GM19397 (cell line): ENCODE measurements at regions not wholly inside any gene's neighbourhood (a gene's known extent, or its start where the extent isn't known, plus 50 kb on each side); places are given as distances from the start of the nearest gene placed in this dataset.
"Not testable (repeated sequence)": the region's sequence is repeated elsewhere in the genome, so short reads cannot be mapped to it uniquely, and the experiment has no call there.

Experiments
- ATAC-seq: cut with Tn5 transposase; IDR thresholded peaks from one replicate; pipeline ENCODE4 v1.9.1; 2021; ENCODE audit warnings: mild to moderate bottlenecking, moderate library complexity; ENCODE audit not compliant: unreplicated experiment

DNA sequence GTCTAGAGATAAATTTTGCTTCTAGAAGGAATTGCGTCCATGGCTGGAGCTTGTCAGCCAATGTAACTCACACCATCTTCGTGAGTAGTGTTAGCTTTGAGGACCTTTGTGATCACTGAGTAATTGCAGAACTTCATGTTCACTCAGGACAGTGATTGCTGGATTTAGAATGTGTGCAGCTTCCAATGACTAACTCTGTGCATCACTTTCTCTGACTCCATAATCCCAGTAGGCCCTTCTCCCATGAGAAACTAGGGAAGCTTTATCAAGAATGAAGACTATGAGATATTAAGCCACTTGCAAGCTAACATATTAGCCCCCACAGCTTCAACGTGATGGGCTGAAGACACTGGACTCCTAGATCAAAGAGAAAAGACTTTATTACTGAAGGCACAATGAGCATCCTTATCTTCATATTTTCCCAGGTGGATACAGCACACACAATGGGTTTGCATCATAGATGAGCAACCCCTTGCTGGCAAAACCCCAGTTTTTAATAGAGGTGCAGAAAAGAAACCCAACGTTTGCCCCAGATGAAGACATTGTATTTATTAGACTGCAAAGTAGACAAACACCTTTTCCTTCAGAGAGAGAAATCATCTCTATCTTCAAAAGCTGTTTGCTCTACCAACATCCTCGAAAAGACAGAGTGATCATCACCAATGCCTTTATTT is 561.0 kb downstream of the LTN1 start:
- no peak for ATAC-seq

DNA sequence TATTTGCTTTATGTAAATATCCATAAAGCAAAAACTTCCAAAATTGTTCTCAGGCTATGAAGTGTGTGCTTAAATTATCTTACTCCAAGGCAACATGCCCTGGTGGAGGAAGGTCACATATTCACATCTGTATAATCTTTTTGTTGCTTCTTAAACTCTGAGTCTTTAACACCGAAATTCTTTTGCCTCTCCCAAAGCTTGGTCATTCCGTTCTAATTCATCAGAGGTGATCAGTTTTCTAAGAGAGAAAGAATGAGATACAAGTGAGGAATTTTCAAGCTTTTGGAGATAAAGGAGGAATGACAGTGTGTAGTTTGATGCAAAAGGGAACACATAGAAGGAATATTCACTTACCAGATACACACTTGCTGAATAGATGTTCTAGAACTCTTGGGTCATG is 561.7 kb downstream of the LTN1 start:
- ATAC-seq: no peak

DNA sequence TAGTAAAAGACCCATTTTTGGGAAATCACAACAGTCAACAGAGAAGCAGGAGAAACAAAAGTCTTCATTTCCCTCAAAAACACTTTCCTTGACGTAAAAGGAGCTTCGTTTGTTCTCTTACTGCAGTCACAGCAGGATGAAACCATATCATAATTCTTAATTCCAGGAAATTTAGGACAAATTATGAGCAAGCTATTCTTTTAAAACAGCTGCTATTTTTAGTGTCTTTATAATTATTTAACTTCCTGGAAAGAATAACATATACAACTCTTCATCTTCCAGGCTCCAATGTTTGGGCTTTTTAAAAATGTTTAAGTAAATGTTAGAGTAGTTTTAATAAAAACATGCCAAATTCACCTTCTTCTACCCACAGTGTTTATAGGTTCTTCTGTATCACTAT is 563.5 kb downstream of the LTN1 start:
- ATAC-seq: no peak

DNA sequence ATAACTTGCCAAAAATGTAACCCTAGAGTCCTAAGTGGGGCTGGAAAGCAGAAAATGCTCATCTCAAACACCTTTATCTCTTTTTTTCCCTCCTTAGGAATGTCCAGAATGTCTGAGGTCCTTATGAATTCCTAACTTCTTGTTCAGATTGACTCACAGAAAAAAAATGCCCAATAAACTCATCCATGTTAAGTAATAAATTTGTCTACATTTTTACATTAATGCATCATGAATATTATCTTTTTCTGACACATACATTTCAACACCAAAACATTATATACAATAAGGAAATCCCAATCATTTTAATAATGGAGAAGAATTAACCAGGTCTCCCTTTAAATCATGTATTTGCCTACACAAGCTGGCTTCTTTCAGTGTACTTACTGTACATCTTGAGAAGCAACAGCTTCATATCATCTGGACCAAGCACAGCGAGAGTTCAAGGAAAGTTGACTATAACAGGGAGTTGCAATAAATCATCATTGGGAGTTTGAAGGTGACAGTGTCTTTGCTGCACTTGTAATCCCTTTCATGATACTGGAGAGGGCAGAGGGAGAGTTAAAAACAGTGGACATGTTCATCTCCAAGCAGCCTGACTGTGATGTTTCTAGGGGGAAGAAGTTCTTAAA is 565.2 kb downstream of the LTN1 start:
- ATAC-seq: no peak

DNA sequence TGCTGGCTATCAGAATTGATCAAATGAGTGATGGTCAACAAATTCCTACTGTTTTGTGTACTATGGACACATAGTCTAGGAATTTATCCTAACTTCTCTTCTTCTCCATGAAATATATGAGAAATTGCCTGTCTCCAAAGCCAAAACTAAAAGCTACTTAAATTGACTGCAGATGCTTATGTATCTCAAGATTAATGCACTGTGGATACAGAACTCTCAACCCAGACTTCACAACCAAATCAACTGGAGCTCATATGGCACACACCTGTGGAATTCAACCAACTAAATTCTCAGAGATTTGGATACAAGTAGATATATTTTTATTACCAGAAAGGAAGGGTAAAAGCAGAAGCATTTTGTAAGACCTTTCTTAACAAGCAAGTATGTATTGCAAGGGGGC is 566.1 kb downstream of the LTN1 start:
- no peak for ATAC-seq

DNA sequence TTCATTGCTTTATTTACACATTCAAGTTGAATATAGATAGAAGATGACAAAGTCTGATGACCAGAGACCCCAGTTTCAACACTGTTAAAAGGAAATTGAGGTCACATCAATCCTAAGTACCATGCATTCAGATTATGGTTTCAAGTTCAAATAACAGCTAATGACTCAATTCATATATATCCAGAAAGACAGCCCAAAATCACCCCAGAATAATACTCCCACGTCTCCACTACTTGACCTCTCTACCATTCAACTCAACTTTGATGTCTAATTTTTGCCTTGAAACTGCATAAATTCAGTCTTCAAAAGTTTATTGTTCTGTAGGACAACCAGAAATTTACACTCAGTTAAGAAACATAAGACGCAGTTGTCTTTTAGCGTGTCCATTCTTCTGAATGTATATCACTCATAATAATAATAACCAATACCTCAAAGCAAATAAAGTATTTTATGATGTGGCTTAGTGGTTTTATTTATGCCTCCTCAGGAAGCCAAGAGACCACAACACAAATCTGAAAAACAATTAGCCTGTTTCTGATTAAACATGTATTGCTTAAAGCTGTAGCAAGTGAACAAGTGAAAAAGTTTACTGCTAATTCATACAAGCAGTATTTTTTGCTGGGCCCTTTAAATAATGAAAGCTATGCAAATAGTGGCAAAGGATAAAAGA is 569.0 kb downstream of the LTN1 start:
- ATAC-seq: no peak

DNA sequence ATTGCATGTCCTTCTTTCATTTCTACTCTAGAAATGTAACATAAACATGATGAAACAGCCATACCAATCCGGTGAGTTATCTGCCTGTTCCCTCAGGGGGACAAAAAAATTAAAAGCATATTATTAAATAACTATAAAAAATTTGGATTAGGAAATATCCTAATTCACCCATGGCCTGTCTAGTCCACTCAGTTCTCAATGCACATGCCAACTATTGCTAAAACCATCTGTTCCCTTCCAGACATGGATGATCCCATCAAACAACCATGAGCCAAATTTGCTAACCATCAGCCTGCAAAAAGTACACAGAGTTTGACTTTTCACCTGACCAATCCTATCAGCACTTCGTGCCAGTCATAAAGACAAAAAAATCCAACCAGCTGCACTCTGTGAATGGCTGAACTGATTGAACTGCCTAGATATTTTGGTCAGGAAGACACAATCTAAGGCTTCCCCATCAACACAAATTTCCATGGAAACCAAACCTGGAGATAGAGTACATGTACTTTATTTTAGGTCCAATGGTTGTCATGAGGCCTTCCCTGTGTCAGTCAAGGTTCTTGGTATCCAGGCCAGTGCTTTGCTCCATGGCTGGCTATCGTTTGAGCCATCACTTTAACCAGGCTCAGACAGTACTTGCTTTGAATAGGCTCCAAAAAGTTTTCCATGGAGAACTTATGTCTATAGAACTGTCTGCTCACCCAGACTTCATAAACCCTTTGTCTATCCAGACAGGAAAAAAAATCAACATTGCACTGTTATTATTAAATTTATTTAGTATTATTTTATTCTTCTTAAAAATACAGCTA is 570.8 kb downstream of the LTN1 start:
- no peak for ATAC-seq

DNA sequence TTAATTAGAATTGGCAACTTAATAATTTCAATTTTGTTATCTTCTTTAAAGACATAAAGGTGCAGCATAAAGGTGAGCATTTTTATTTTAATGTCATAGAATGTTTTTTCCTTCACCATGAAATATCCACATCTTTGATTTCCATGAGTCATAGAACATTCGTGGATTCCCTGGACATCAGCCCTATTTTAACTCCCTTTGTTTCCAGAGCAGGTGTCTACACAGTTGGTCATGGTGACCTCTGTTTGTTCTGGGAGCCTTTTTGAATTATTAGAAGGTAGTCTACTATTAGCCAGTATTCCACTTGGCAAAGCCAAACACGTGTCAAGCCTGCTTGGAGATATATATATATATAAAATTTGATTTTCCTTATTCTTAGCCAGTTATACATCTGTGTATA is 572.9 kb downstream of the LTN1 start:
- ATAC-seq: no peak

DNA sequence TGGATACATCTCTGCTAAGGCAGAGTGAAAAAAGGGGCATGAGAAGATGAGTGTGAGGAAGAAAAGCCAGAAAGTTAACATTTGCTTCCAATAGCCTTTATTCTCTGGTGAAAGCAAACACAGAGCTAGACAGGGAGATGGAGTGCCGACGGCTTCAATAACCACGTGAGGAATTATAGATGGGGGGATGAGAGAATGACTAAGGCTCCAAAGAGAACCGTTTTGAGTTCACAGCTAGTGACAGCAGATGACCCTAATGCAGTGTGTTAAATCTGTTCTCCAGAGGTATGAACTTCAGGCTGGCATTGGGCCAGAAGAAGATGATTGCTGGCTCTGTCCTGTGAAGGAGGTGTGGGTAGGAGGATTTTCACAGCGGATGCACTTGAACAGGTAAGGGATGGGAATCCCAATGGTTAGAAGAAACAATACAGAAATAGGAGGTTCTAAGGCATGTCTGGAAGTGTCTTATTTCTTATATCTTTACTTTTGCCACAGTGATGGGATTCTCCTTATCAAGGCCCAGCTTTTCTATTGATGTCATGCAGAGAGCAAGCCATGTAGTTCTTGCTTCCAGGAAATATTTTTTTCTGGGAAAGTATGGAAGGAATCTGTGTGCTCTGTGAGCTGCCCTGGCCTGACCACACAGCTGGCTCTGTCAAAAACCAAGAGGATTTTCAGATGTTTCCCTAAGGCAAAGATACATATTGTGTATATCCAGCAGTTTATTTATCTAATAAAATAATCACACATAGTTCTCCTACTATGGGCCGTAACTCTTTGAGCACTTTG is 573.8 kb downstream of the LTN1 start:
- no peak for ATAC-seq

DNA sequence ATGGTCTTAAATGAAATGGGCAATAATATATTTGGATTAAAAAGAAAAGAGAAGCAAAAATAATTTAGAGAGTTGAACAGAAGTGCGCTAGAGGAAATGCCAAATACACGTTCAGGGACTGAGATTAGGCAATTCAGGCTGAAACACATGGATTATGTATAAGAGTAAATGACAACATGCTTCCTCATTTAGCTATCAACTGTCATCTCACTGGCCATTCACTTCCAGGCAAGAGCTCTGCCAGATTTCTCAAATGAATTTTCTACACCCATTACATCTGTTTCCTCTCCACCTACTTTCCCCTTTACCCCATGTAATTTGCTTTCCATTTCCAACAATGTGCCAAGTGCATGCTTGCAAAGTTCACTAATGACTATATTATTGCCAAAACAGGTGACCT is 582.4 kb downstream of the LTN1 start:
- no peak for ATAC-seq

DNA sequence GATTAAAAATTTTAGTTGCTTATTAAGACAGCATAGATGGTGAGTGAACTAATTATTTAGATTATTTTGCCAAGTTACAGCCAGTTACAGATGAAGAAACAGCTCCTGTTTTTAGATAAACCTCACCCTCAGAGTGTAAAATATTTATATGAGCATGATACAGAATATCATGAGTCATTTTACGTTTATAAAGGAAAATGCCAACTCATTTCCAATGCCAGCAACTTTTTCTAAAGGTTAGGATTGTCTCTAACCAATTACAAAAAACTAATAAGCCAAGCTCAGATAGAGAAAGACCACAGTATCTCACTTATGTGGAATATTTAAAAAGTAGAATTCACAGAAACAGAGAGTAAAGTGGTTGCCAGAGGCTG is 590.1 kb downstream of the LTN1 start:
- no peak for ATAC-seq

DNA sequence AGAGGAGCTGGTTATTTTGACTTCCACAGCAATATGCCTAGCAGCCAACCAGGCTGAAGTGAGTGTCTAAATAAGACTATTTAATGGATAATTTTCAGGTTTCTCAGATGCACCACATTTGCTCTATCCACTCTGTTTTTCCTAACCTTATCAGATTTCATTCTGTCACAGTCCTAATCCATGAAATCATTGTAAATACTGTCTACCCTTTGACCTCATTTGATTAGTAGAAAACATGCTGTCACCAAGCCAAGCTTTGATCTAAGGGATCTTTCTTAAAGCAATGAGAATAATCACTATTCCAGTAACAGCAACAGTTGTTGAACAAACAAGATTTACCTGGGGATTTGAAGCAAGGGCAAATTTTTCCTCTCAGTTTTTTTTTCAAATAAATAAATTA is 595.6 kb downstream of the LTN1 start:
- no peak for ATAC-seq

DNA sequence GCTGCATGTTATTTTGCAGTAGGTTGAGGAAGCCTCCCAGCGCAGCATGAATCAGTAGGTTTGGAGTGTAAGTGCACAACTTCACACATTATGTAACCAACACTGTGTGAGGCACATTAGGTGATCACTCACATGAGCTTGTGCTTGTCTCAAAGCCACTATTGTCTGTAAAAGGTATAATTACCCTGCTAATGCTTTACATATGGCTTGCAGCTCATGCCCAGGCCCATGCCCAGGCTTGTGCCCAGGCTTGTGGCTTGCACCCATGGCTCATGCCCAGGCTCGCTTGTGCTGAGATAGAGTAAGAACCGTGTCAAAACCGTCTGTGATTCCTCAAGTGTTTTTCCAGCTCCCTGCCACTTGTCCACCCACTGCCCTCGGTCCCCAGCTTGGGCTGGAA is 596.3 kb downstream of the LTN1 start:
- ATAC-seq: no peak

DNA sequence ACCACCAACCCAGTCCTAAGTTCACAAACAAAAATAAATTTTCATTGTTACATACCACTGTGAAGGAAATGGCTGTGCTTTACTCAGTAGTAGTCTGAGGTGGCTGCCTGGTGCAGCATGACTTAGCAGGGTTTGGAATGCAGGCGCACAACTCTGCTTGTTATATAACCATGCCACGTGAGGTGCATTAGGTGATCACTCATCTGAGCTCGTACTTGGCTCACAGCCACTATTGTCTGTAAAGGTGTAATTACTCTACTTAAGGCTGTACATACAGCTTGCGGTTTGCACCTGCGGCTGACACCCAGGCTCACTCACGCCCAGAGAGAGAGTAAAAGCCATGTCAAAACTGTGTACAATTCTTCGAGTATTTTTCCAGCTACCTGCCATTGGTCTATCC is 599.4 kb downstream of the LTN1 start:
- no peak for ATAC-seq

DNA sequence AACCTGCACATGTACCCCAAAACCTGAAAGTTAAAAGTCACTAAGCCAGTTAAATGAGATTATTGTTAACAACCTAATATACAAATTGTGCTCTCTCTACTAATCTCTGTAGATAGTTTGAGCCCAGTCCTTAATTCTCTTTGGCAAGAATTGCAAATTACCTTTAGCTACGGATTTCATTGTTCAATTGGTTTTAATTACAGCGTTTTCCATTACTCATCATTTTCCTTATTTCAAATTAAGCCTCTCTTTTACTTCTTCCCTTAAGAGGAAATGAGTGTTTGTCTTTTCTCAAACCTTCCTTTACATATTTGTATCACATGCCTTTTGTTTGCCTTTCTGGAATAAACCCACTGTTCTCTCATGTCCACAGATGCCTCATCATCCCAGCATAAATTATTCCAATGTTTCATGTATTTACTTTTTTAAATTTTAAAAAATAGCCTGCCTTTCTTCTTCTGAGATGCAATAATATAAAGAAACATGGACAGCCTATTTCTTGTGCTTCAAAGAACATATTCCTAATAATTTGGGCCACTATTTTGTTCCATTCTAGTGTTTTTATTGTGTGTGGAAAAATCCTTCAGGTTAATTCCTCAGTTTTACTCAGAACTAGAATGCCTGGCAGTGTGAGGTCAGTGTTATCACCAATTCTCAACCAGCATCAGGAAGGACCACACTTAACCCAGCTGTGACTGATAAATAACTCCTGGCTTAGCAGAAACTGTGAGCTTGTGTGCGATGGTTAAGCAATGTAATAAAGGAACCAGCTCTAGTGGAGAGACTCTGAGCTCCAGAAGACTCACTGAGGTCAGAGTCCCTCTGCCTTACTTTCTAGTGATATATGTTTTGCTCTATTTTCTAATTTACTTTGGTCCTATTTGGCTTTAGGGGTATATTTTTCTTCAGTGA is 600.5 kb downstream of the LTN1 start:
- ATAC-seq: no peak

DNA sequence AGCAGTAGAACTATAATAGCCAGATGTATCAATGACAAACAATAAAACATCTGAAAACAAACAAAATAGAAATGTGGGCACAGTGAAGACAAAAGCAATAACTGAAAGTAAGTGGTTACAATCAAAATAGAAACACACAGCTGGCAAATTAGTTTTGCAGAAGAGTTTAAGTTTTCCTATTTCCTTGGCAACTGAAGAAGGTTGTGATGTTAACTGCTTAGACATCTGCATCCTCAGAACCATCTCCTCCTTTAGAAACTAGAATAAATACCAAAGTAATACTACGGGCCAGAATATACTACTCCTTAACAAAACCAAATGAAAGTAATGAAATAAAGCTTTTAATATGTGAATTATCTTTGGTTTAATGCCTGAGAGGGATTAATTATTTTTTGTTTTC is 605.5 kb downstream of the LTN1 start:
- ATAC-seq: no peak

DNA sequence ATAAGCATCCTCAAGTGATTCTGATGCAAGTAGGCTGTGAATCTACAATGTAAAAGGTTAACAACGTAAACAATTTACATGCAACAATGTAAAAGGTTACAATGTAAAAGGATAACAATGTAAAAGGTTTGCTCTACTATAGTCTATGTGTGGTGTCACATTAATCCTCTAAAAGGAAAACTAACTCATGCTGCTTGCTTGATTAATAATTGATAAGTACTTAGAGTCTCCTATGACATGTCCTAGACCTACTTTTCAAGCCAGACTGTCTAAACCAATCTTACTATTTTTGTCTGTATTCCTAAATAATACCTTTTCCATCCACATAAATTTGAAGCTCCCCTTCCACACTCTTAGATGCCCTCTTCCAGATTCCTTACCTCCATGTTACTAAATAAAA is 606.8 kb downstream of the LTN1 start:
- ATAC-seq: no peak

DNA sequence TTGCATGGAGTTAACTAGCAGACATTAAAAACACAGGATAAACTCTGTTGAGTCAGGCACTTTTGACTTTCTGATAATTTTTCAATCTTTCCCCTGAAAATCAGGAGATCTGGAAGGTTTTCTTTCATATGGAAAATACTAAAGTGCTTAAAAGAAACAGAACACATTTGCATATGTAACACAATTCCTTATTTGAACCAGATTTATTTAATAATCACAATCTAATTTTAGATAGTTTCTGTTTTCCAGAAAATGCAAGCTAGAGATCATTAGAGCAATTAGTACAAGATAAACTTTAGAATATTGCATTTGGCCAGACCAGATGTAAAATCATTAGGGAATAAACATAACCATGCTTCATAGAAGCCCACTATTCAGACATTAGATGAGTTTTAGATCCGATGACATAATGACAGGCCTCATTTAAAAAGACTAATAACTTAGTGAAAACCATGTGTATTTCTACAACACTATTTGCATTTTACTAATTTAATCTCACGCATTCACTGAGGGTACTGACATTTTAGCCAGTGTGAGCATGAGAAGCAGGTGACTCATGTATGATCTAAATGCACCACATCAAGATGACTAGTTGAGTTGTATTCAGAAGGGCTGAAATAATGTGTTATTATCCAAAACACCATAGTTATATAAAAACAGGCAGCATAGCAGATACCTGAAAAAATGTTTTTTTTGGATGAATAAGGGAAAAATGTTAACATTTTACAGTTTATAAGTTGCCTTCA is 611.5 kb downstream of the LTN1 start:
- ATAC-seq: not testable (repeated sequence)

DNA sequence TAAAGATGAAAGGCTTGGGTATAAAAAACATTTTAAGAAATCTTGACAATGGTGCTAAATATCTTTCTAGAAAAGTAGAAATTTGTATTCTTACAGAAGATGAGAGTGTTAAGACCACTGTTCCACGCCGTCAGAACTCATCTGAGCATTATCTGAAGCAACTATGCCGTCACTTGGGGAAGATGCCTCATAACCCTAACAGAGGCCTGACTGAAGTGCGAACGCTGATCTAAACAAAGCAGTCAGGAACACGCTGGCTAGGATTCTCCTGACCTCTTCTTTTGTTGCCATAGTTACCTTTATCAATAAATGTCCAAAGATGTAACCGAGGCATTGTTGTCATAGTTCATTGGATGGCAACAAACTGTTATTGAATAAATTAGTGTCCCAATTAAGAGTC is 612.4 kb downstream of the LTN1 start:
- no peak for ATAC-seq
